ENCODE measurements at regions not wholly inside any gene's neighbourhood (a gene's known extent, or its start where the extent isn't known, plus 50 kb on each side); places are given as distances from the start of the nearest gene placed in this dataset.

DNA sequence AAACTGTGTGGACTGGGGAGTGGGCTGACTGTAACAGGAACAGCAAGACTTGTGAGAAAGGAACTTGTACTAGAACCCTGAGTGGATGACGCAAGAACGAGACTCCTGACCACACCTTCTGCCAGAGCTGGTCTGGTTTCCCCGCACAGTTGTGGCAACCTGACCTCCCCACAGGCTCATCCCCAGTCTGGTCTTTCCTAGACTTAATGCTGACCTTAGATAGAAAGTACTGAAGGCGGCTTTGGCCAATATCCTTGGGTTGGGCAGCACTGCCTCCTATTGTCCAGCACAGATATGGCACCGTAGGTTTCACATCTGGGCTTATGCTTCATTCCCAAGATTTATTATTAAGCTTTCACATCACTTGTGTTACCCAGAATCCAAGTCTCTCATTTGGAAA is 137.8 kb upstream of the FRG1 start:
- Histone ChIP-seq H3K27me3 (ENCODE audit: control insufficient read depth, insufficient read depth, low read length) (no peaks in the 10 kb centered on the region), H2BK15ac (ENCODE audit: low read depth, low read length) (no peak overlapping the region), H3K4me1 (ENCODE audit: control insufficient read depth, insufficient read depth, low read length) (no peaks in the 10 kb centered on the region), H3K9me3 (ENCODE audit: control insufficient read depth, insufficient read depth, low read length) (peaks cover 14% of the 10 kb centered on the region; the same call in 1 of the 2 replicates), H3K14ac (replicated peaks; ENCODE audit: low read depth, low read length) (no peak overlapping the region), H3K56ac (ENCODE audit: extremely low read depth, insufficient read depth, low read length) (no peak overlapping the region), H3K36me3 (ENCODE audit: control insufficient read depth, insufficient read depth, low read length) (no peaks in the 10 kb centered on the region), H4K20me1 (ENCODE audit: insufficient read depth, low read length) (no peaks in the 10 kb centered on the region), H4K91ac (ENCODE audit: insufficient read depth, low read depth, low read length) (no peak overlapping the region), H4K5ac (ENCODE audit: low read depth, low read length) (no peak overlapping the region), H2AFZ (replicated peaks; ENCODE audit: low read length, poor library complexity) (no peak overlapping the region), H3K27ac (ENCODE audit: insufficient read depth, low read length) (no peak overlapping the region), H3K4me3 (ENCODE audit: insufficient read depth, low read depth, low read length) (no peak overlapping the region), H2AK9ac (replicated peaks; ENCODE audit: low read depth, low read length, poor library complexity) (no peak overlapping the region), H3K9ac (ENCODE audit: low read depth, low read length) (no peak overlapping the region), H3K4me2 (ENCODE audit: low read depth, low read length) (no peak overlapping the region), H2BK20ac (ENCODE audit: low read depth, low read length) (no peak overlapping the region), H2BK120ac (ENCODE audit: low read depth, low read length) (no peak overlapping the region), H3K18ac (ENCODE audit: low read depth, low read length) (no peak overlapping the region), H2AK5ac (ENCODE audit: low read depth, low read length) (no peak overlapping the region), H3K23ac (ENCODE audit: low read depth, low read length) (no peak overlapping the region), H4K8ac (ENCODE audit: low read depth in 2 of 2, low read length in 2 of 2) (no peak overlapping the region), H2BK5ac (ENCODE audit: low read depth, low read length, poor library complexity, severe bottlenecking) (no peak overlapping the region), H3K4ac (ENCODE audit: low read depth, low read length) (no peak overlapping the region), H3K79me1 (ENCODE audit: low read depth in 1 of 2, low read length in 2 of 2) (no peaks in the 10 kb centered on the region), H3K9me1 (ENCODE audit: insufficient read depth, low read length) (no peaks in the 10 kb centered on the region)
- BruUV-seq (replicated peaks): no TSS peak
- DNase-seq: no peak
- in situ Hi-C loops (cut with MboI; ENCODE audit: low sequenced_read_pairs): no loop called here
- intact Hi-C loops (cut with micrococcal nuclease): no loop called here
- dilution Hi-C loops (cut with HindIII; ENCODE audit: low sequenced_read_pairs, unreplicated experiment): no loop called here
- ATAC-seq (ENCODE audit: low read depth): no peak
- no CpG with 5 or more reads among the region's 5 CpGs for WGBS, 2 experiments (ENCODE audit: extremely low coverage in 2 of 2, insufficient read length in 1 of 2)
- TF ChIP-seq MXI1 (IDR thresholded peaks at IDR 0.05; ENCODE audit: borderline replicate concordance, low read depth, low read length): no peak
- no peak for TF ChIP-seq CEBPB (IDR thresholded peaks at IDR 0.05; ENCODE audit: low read depth, low read length)
- TF ChIP-seq MAFK (IDR thresholded peaks at IDR 0.05; ENCODE audit: low read depth, low read length): no peak
- TF ChIP-seq, protein P1, sequence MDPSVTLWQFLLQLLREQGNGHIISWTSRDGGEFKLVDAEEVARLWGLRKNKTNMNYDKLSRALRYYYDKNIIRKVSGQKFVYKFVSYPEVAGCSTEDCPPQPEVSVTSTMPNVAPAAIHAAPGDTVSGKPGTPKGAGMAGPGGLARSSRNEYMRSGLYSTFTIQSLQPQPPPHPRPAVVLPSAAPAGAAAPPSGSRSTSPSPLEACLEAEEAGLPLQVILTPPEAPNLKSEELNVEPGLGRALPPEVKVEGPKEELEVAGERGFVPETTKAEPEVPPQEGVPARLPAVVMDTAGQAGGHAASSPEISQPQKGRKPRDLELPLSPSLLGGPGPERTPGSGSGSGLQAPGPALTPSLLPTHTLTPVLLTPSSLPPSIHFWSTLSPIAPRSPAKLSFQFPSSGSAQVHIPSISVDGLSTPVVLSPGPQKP (IDR thresholded peaks at IDR 0.05; ENCODE audit: borderline replicate concordance, low read depth, low read length): no peak
- TF ChIP-seq, protein P2, sequence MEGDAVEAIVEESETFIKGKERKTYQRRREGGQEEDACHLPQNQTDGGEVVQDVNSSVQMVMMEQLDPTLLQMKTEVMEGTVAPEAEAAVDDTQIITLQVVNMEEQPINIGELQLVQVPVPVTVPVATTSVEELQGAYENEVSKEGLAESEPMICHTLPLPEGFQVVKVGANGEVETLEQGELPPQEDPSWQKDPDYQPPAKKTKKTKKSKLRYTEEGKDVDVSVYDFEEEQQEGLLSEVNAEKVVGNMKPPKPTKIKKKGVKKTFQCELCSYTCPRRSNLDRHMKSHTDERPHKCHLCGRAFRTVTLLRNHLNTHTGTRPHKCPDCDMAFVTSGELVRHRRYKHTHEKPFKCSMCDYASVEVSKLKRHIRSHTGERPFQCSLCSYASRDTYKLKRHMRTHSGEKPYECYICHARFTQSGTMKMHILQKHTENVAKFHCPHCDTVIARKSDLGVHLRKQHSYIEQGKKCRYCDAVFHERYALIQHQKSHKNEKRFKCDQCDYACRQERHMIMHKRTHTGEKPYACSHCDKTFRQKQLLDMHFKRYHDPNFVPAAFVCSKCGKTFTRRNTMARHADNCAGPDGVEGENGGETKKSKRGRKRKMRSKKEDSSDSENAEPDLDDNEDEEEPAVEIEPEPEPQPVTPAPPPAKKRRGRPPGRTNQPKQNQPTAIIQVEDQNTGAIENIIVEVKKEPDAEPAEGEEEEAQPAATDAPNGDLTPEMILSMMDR (conservative IDR thresholded peaks at IDR 0.05; ENCODE audit: low read depth, low read length): 0 out of 2 replicates have a peak, but pooled peaks have one; percentile 2
- ChIA-PET POLR2A (ENCODE audit: unreplicated experiment) (no interaction called here), CTCF (interaction anchor here (1.2 kb wide), 1 partner anchor 10 kb away, joined by 3 read pairs; no protein-coding TSS in a partner anchor)

All from IMR-90 (cell line).